ENCODE measurements at regions not wholly inside any gene's neighbourhood (a gene's known extent, or its start where the extent isn't known, plus 50 kb on each side); places are given as distances from the start of the nearest gene placed in this dataset.

DNA sequence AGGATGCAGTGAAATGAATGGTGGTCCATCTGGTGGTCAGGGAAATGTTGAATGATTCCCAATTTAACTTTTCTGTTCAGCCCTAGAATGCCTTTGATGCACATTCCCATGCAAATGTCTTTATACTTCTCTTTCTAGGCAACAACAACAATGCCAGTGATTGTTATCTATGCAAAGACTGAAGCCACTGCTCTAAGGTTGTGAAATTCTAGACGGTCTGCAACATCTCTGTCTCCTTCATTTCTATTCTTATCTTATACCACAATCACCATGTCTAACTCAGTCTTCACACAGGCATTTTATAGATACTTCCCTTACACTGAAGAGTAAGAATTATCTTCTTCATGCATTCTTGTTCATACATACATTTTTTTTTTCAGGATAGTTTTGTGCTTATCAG lies 84.5 kb downstream of the HPGD start:
- Histone ChIP-seq H3K4me2 (ENCODE audit: insufficient read depth in 1 of 2, low read depth in 2 of 2, low read length in 2 of 2) (no peak overlapping the region), H4K5ac (ENCODE audit: insufficient read length, low read depth, low read length) (no peak overlapping the region), H3K27ac (ENCODE audit: low read depth, low read length) (no peak overlapping the region), H2BK15ac (ENCODE audit: low read length) (no peak overlapping the region), H3K4me3 (ENCODE audit: extremely low read depth in 1 of 4, insufficient read depth in 2 of 4, low read depth in 3 of 4, low read length in 4 of 4) (no peak overlapping the region), H3K79me1 (ENCODE audit: low read depth, low read length) (no peaks in the 10 kb centered on the region), H4K91ac (replicated peaks; ENCODE audit: insufficient read length, low read length) (no peak overlapping the region), H4K20me1 (replicated peaks in 1 of 2; ENCODE audit: control insufficient read depth in 1 of 2, insufficient read depth in 2 of 2, low read length in 2 of 2) (no peaks in the 10 kb centered on the region), H2BK120ac (replicated peaks; ENCODE audit: low read depth, low read length) (no peak overlapping the region), H3K4ac (replicated peaks; ENCODE audit: insufficient read length, low read depth, low read length) (no peak overlapping the region), H2BK5ac (ENCODE audit: low read depth, low read length) (no peak overlapping the region), H3K23ac (ENCODE audit: insufficient read length) (no peak overlapping the region), H3K23me2 (ENCODE audit: low read depth, low read length) (no peaks in the 10 kb centered on the region), H3K9me3 (ENCODE audit: insufficient read depth in 2 of 2, low read depth in 1 of 2, low read length in 1 of 2) (no peaks in the 10 kb centered on the region; a peak in 1 of 4 replicates), H3K4me1 (replicated peaks in 1 of 4; ENCODE audit: control insufficient read depth in 3 of 4, insufficient read depth in 4 of 4, low read length in 3 of 4) (peaks cover 0 to 2% (median 0%) of the 10 kb centered on the region in 4 experiments; a peak in 1 of 7 replicates), H3K9ac (replicated peaks in 1 of 4; ENCODE audit: extremely low read depth in 1 of 4, low read depth in 3 of 4, low read length in 3 of 4) (no peak overlapping the region), H3K27me3 (replicated peaks in 1 of 4; ENCODE audit: control insufficient read depth in 3 of 4, extremely low read depth in 1 of 4, insufficient read depth in 3 of 4, low read length in 3 of 4) (no peaks in the 10 kb centered on the region), H2AFZ (ENCODE audit: low read length) (no peak overlapping the region), H2BK20ac (ENCODE audit: low read length) (no peak overlapping the region), H2BK12ac (ENCODE audit: low read depth, low read length) (no peak overlapping the region), H4K8ac (ENCODE audit: extremely low read depth, insufficient read depth, low read length) (no peak overlapping the region), H3K36me3 (ENCODE audit: control insufficient read depth in 2 of 4, insufficient read depth in 4 of 4, low read length in 3 of 4) (no peaks in the 10 kb centered on the region), H3K14ac (ENCODE audit: insufficient read length) (no peak overlapping the region), H3K56ac (replicated peaks; ENCODE audit: insufficient read length, low read depth, low read length) (no peak overlapping the region), H3K18ac (ENCODE audit: extremely low read depth, low read length) (no peak overlapping the region), H2AK5ac (ENCODE audit: low read depth, low read length) (no peak overlapping the region), H3K79me2 (ENCODE audit: control insufficient read depth in 1 of 2, insufficient read depth in 2 of 2, low read length in 2 of 2) (no peaks in the 10 kb centered on the region)
- FAIRE-seq (no peak), DNase-seq (ENCODE audit: low read depth in 1 of 2, low spot score in 2 of 2) (no peak)
- POLR2A ChIA-PET (ENCODE audit: partially characterized antibody), result no interaction called here
- CTCF ChIA-PET (ENCODE audit: partially characterized antibody), result no interaction called here
- WGBS, 2 experiments (ENCODE audit: extremely low coverage in 1 of 2, insufficient coverage in 1 of 2, insufficient read length in 1 of 2, insufficient replicate concordance in 2 of 2, low coverage in 1 of 2, low lambda C conversion rate in 2 of 2, missing lambda C conversion rate in 1 of 2), result 86% methylated on average over 1 of the region's 1 CpG; no CpG with 5 or more reads in 1 of the 2 experiments
- TF ChIP-seq GABPA (IDR thresholded peaks at IDR 0.05; ENCODE audit: borderline replicate concordance, insufficient read depth, low read length) (no peak), JUND (IDR thresholded peaks at IDR 0.05; ENCODE audit: low read length) (no peak), NRF1 (IDR thresholded peaks at IDR 0.05; ENCODE audit: low read depth, low read length) (no peak), KDM4A (IDR thresholded peaks at IDR 0.05; ENCODE audit: low read depth, low read length, severe bottlenecking) (no peak), SP4 (IDR thresholded peaks at IDR 0.05; ENCODE audit: low read length) (no peak), SUZ12 (IDR thresholded peaks at IDR 0.05; ENCODE audit: low read length) (no peak), POU5F1 (IDR thresholded peaks at IDR 0.05; ENCODE audit: low read depth, low read length) (no peak), GTF2F1 (IDR thresholded peaks at IDR 0.05; ENCODE audit: borderline replicate concordance, low read depth, low read length) (no peak), RFX5 (IDR thresholded peaks at IDR 0.05; ENCODE audit: borderline replicate concordance, low read depth, low read length) (no peak), HDAC6 (IDR thresholded peaks at IDR 0.05; ENCODE audit: low read depth, low read length) (no peak), SP2 (IDR thresholded peaks at IDR 0.05; ENCODE audit: low read length) (no peak), EGR1 (IDR thresholded peaks at IDR 0.05; ENCODE audit: borderline replicate concordance, low read depth, low read length) (no peak)
- TF ChIP-seq, protein P1, sequence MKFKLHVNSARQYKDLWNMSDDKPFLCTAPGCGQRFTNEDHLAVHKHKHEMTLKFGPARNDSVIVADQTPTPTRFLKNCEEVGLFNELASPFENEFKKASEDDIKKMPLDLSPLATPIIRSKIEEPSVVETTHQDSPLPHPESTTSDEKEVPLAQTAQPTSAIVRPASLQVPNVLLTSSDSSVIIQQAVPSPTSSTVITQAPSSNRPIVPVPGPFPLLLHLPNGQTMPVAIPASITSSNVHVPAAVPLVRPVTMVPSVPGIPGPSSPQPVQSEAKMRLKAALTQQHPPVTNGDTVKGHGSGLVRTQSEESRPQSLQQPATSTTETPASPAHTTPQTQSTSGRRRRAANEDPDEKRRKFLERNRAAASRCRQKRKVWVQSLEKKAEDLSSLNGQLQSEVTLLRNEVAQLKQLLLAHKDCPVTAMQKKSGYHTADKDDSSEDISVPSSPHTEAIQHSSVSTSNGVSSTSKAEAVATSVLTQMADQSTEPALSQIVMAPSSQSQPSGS (IDR thresholded peaks at IDR 0.05; ENCODE audit: low read length), result no peak
- TF ChIP-seq, protein P2, sequence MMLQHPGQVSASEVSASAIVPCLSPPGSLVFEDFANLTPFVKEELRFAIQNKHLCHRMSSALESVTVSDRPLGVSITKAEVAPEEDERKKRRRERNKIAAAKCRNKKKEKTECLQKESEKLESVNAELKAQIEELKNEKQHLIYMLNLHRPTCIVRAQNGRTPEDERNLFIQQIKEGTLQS (IDR thresholded peaks at IDR 0.05; ENCODE audit: insufficient read depth, low read depth, low read length), result no peak
